SK-N-SH (cell line): ENCODE measurements at regions not wholly inside any gene's neighbourhood (a gene's known extent, or its start where the extent isn't known, plus 50 kb on each side); places are given as distances from the start of the nearest gene placed in this dataset.

Experiments used
- CTCF ChIA-PET: fragments of 300-600, 350-600 bp; formaldehyde crosslinking; extraction: SDS; loops from one replicate; lab custom pipeline; 2021; lab: Yijun Ruan, JAX
- POLR2A ChIA-PET: fragments of 350-600 bp; sonication (Branson Sonifier 250); formaldehyde crosslinking; extraction: SDS; loops from one replicate; lab custom pipeline; 2020; ENCODE audit warnings: antibody characterized with exemption, inconsistent platforms; lab: Yijun Ruan, JAX
- DNase-seq: peaks from one replicate; pipeline ENCODE4 v3.0.0; 2012
- H2AFZ ChIP-seq: fragments of 200-600 bp; sonication (generic); 2 replicates; pipeline ENCODE4 v1.8.1; 2016; ENCODE audit warnings: antibody characterized with exemption, mild to moderate bottlenecking, low read depth
- H3F3A ChIP-seq: fragments of 200-600 bp; sonication (generic); replicated peaks from 2 replicates; pipeline ENCODE3; 2016; ENCODE audit warnings: antibody characterized with exemption, mild to moderate bottlenecking; ENCODE audit not compliant: insufficient read depth
- H3K27ac ChIP-seq, 2 experiments: fragments of 200-500 bp in 1 of 2; fragments of 200-600 bp in 1 of 2; sonication (Bioruptor generic) in 1 of 2; sonication (generic), shearing (Covaris generic) in 1 of 2; 2 replicates each; pipeline versions ENCODE4 v1.5.1 to v1.6.1; 2014 to 2016; ENCODE audit warnings: low read depth in 2 of 2, inconsistent platforms in 1 of 2, low read length in 1 of 2, mild to moderate bottlenecking in 1 of 2, mixed read lengths in 1 of 2
- H3K27me3 ChIP-seq: fragments of 200-600 bp; sonication (generic), shearing (Covaris generic); 2 replicates; pipeline ENCODE4 v1.6.1; 2016; ENCODE audit warnings: mixed run types; ENCODE audit not compliant: insufficient read depth
- H3K36me3 ChIP-seq, 2 experiments: fragments of 200-500 bp in 1 of 2; fragments of 200-600 bp in 1 of 2; sonication (Bioruptor generic) in 1 of 2; sonication (generic) in 1 of 2; replicated peaks in 1 of 2; 2 replicates each; pipeline versions ENCODE3 to v1.5.1; 2014 to 2016; ENCODE audit warnings: low read length in 1 of 2, mild to moderate bottlenecking in 1 of 2; ENCODE audit not compliant: insufficient read depth in 2 of 2, control insufficient read depth in 1 of 2
- H3K4me1 ChIP-seq, 2 experiments: fragments of 200-500 bp in 1 of 2; fragments of 200-600 bp in 1 of 2; sonication (Bioruptor generic) in 1 of 2; sonication (generic), shearing (Covaris generic) in 1 of 2; 2 replicates each; pipeline versions ENCODE4 v1.5.1 to v1.6.1; 2014 to 2016; ENCODE audit warnings: low read depth in 1 of 2, low read length in 1 of 2, mixed run types in 1 of 2; ENCODE audit not compliant: insufficient read depth in 2 of 2, control insufficient read depth in 1 of 2
- H3K4me2 ChIP-seq: fragments of 200-600 bp; sonication (generic), shearing (Covaris generic); 2 replicates; pipeline ENCODE4 v1.6.1; 2017; ENCODE audit warnings: mixed run types
- H3K4me3 ChIP-seq, 2 experiments: fragments of 200-500 bp in 1 of 2; fragments of 200-600 bp in 1 of 2; sonication (Bioruptor generic) in 1 of 2; sonication (generic), shearing (Covaris generic) in 1 of 2; 2 replicates each; pipeline versions ENCODE4 v1.5.1 to v1.8.1; 2014 to 2016; ENCODE audit warnings: low read depth in 2 of 2, inconsistent platforms in 1 of 2, low read length in 1 of 2, mild to moderate bottlenecking in 1 of 2, mixed read lengths in 1 of 2, moderate library complexity in 1 of 2
- H3K79me2 ChIP-seq: fragments of 200-600 bp; sonication (generic); 2 replicates; pipeline ENCODE4 v1.8.1; 2017; ENCODE audit warnings: mild to moderate bottlenecking; ENCODE audit not compliant: insufficient read depth
- H3K9ac ChIP-seq: fragments of 200-600 bp; sonication (generic); 2 replicates; pipeline ENCODE4 v1.6.1; 2017; ENCODE audit warnings: mixed run types
- H3K9me2 ChIP-seq: fragments of 200-600 bp; sonication (generic); 2 replicates; pipeline ENCODE4 v1.6.1; 2017; ENCODE audit warnings: mixed run types
- H3K9me3 ChIP-seq: fragments of 200-600 bp; sonication (generic); 2 replicates; pipeline ENCODE4 v1.6.1; 2017; ENCODE audit warnings: mixed run types, mild to moderate bottlenecking, moderate library complexity
- H4K20me1 ChIP-seq: fragments of 200-600 bp; sonication (generic); 2 replicates; pipeline ENCODE4 v1.6.1; 2017; ENCODE audit warnings: mild to moderate bottlenecking, mixed run types; ENCODE audit not compliant: insufficient read depth
- CHD2 ChIP-seq: fragments of 150-350 bp; IDR thresholded peaks from 2 replicates; pipeline ENCODE4 v1.6.1; 2018; ENCODE audit warnings: low read length; ENCODE audit not compliant: partially characterized antibody
- EP300 ChIP-seq, 2 experiments: IDR thresholded peaks; 2 replicates each; pipeline versions ENCODE4 v1.4.0 to v1.6.1; 2012; ENCODE audit warnings: borderline replicate concordance in 1 of 2, low read depth in 1 of 2, low read length in 1 of 2
- FOXJ3 ChIP-seq: sonication (generic); formaldehyde crosslinking; IDR thresholded peaks from 2 replicates; pipeline ENCODE4 v1.5.1; 2020; ENCODE audit warnings: mild to moderate bottlenecking, missing genetic modification reagents
- FOXM1 ChIP-seq: IDR thresholded peaks from 2 replicates; pipeline ENCODE4 v1.4.0; 2012; ENCODE audit warnings: low read depth, mild to moderate bottlenecking
- GATA2 ChIP-seq: sonication (generic); formaldehyde crosslinking; IDR thresholded peaks from 2 replicates; pipeline ENCODE4 v1.5.0; 2020; ENCODE audit warnings: mild to moderate bottlenecking, missing genetic modification reagents
- JUND ChIP-seq: IDR thresholded peaks from 2 replicates; pipeline ENCODE4 v1.4.0; 2012
- MEF2A ChIP-seq: IDR thresholded peaks from 2 replicates; pipeline ENCODE4 v1.4.0; 2012; ENCODE audit warnings: low read depth, borderline replicate concordance
- NRF1 ChIP-seq: IDR thresholded peaks from 2 replicates; pipeline ENCODE4 v1.6.1; 2012; ENCODE audit warnings: low read depth, mild to moderate bottlenecking, low read length
- POLR2AphosphoS5 ChIP-seq: IDR thresholded peaks from 2 replicates; pipeline ENCODE4 v1.6.1; 2012; ENCODE audit warnings: low read depth, low read length
- RAD21 ChIP-seq: IDR thresholded peaks from 2 replicates; pipeline ENCODE4 v1.6.1; 2012; ENCODE audit warnings: mild to moderate bottlenecking, low read length
- RCOR1 ChIP-seq: fragments of 150-350 bp; IDR thresholded peaks from 2 replicates; pipeline ENCODE4 v1.6.1; 2017; ENCODE audit warnings: antibody characterized with exemption, low read length
- RFX5 ChIP-seq: IDR thresholded peaks from 2 replicates; pipeline ENCODE4 v1.6.1; 2012; ENCODE audit warnings: mild to moderate bottlenecking, improper control_type of control experiment, low read length
- RXRA ChIP-seq: IDR thresholded peaks from 2 replicates; pipeline ENCODE4 v1.4.0; 2012; ENCODE audit warnings: low read depth, mild to moderate bottlenecking, borderline replicate concordance
- SMC3 ChIP-seq: IDR thresholded peaks from 2 replicates; pipeline ENCODE4 v1.6.1; 2012; ENCODE audit warnings: low read depth, low read length, improper control_type of control experiment
- TAF1 ChIP-seq: IDR thresholded peaks from 2 replicates; pipeline ENCODE4 v1.6.1; 2012; ENCODE audit warnings: low read depth, mild to moderate bottlenecking, low read length, moderate library complexity, borderline replicate concordance
- TCF12 ChIP-seq: IDR thresholded peaks from 2 replicates; pipeline ENCODE4 v1.4.0; 2012
- YY1 ChIP-seq: IDR thresholded peaks from 2 replicates; pipeline ENCODE4 v1.4.0; 2012; ENCODE audit warnings: low read depth, mild to moderate bottlenecking
- WGBS: methylation state at CpG from one replicate; pipeline ENCODE4 v1.1.6; 2017; ENCODE audit warnings: low lambda C conversion rate; 5-methylcytosine and 5-hydroxymethylcytosine counted together
- TF ChIP-seq, protein P1 (sequence below): fragments of 150-350 bp; IDR thresholded peaks from 2 replicates; pipeline ENCODE4 v1.6.1; 2017; ENCODE audit warnings: antibody characterized with exemption, low read length, low read depth, borderline replicate concordance
- TF ChIP-seq, protein P2 (sequence below): IDR thresholded peaks from 2 replicates; pipeline ENCODE4 v1.4.0; 2012; ENCODE audit warnings: low read depth
- TF ChIP-seq, protein P3 (sequence below): fragments of 200-600 bp; sonication (generic); IDR thresholded peaks from 2 replicates; pipeline ENCODE4 v1.6.1; 2017; ENCODE audit warnings: antibody characterized with exemption, mild to moderate bottlenecking, moderate library complexity

DNA sequence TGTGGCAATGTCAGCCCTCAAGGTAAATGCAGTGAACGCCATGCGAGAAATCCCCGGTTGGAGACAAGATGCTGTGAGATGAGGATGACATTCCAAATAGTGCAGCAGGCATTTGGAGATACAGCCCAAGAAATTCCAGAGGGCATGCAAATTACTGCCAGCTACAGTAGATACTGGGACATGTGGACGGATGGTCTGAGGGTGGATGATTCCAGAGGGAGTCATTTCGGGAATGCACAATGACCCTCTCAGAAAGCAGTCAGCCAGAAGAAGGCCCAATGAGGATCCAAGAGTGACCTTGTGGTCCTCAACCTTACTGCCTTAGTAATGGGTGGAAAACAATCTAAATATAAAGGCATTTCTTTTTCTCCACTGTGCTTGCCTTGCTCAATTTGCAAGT is 111.3 kb downstream of the HNRNPLL start:
- Histone ChIP-seq H3K4me3 (no peak overlapping the region), H3K9ac (no peak overlapping the region), H3K4me1 (peaks cover 0 to 9% of the 10 kb centered on the region in 2 experiments; a peak in 1 of 4 replicates), H3K27me3 (no peaks in the 10 kb centered on the region), H3K36me3 (no peaks in the 10 kb centered on the region), H3K79me2 (no peaks in the 10 kb centered on the region), H3K9me2 (no peaks in the 10 kb centered on the region), H3K4me2 (no peak overlapping the region), H2AFZ (no peak overlapping the region), H3K9me3 (no peaks in the 10 kb centered on the region), H4K20me1 (no peaks in the 10 kb centered on the region; the same call in 1 of the 2 replicates), H3F3A (no peaks in the 10 kb centered on the region), H3K27ac (no peak overlapping the region)
- no peak for DNase-seq
- ChIA-PET POLR2A (no interaction called here), CTCF (interaction anchor here (1.0 kb wide), 1 partner anchor 17 kb away, joined by 3 read pairs; no protein-coding TSS in a partner anchor)
- WGBS: 87% methylated on average over 5 of the region's 5 CpGs
- TF ChIP-seq TAF1: no peak
- TF ChIP-seq YY1: no peak
- no peak for TF ChIP-seq POLR2AphosphoS5
- TF ChIP-seq RCOR1: no peak
- no peak for TF ChIP-seq JUND
- TF ChIP-seq, protein P1, sequence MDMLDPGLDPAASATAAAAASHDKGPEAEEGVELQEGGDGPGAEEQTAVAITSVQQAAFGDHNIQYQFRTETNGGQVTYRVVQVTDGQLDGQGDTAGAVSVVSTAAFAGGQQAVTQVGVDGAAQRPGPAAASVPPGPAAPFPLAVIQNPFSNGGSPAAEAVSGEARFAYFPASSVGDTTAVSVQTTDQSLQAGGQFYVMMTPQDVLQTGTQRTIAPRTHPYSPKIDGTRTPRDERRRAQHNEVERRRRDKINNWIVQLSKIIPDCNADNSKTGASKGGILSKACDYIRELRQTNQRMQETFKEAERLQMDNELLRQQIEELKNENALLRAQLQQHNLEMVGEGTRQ: no peak

DNA sequence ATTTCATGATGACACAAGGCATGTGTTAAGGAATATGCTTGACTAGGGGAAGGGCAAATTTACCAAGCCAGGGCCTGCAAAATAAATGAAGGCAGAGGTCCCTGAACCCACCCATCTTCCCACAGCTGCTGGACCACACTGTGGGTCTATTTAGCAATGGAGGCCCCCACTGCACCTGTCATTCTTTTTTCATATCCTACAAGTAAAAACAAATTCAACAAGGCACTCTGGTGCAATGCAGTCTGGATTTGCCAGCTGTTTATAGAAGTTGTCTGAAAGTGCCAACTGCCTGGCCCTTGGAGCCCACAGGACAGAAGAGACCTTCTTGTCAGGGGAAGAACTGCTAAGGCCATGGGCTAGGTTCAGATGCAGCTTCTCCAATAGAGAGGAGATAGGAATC is 112.8 kb upstream of the ATL2 start:
- ChIA-PET CTCF (interaction anchor here (0.5 to 2.2 kb wide), 2 partner anchors 10 to 19 kb away, joined by 3 to 10 read pairs; no protein-coding TSS in a partner anchor), POLR2A (no interaction called here)
- no peak for TF ChIP-seq CHD2
- TF ChIP-seq TCF12: no peak
- TF ChIP-seq POLR2AphosphoS5: no peak
- no peak for TF ChIP-seq EP300 (IDR thresholded peaks at IDR 0.05; ENCODE audit: borderline replicate concordance in 1 of 2, low read depth in 1 of 2, low read length in 1 of 2)
- no peak for TF ChIP-seq TAF1
- TF ChIP-seq, protein P2, sequence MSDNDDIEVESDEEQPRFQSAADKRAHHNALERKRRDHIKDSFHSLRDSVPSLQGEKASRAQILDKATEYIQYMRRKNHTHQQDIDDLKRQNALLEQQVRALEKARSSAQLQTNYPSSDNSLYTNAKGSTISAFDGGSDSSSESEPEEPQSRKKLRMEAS: no peak
- TF ChIP-seq MEF2A: no peak
- TF ChIP-seq FOXJ3: no peak
- no peak for TF ChIP-seq RXRA
- TF ChIP-seq RCOR1: no peak
- no peak for TF ChIP-seq GATA2 (CRISPR knock-in tag)
- TF ChIP-seq FOXM1: no peak
- TF ChIP-seq NRF1: no peak
- no peak for TF ChIP-seq RAD21
- TF ChIP-seq RFX5: no peak
- TF ChIP-seq SMC3: no peak
- TF ChIP-seq, protein P3, sequence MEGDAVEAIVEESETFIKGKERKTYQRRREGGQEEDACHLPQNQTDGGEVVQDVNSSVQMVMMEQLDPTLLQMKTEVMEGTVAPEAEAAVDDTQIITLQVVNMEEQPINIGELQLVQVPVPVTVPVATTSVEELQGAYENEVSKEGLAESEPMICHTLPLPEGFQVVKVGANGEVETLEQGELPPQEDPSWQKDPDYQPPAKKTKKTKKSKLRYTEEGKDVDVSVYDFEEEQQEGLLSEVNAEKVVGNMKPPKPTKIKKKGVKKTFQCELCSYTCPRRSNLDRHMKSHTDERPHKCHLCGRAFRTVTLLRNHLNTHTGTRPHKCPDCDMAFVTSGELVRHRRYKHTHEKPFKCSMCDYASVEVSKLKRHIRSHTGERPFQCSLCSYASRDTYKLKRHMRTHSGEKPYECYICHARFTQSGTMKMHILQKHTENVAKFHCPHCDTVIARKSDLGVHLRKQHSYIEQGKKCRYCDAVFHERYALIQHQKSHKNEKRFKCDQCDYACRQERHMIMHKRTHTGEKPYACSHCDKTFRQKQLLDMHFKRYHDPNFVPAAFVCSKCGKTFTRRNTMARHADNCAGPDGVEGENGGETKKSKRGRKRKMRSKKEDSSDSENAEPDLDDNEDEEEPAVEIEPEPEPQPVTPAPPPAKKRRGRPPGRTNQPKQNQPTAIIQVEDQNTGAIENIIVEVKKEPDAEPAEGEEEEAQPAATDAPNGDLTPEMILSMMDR: no peak
- Histone ChIP-seq H3K4me3 (no peak overlapping the region), H3K9ac (no peak overlapping the region), H3K27ac (no peak overlapping the region), H3K4me2 (no peak overlapping the region), H3K4me1 (peaks cover 0 to 9% of the 10 kb centered on the region in 2 experiments; a peak in 1 of 4 replicates), H3F3A (no peaks in the 10 kb centered on the region), H2AFZ (no peak overlapping the region), H3K9me3 (no peaks in the 10 kb centered on the region), H3K79me2 (no peaks in the 10 kb centered on the region), H3K36me3 (no peaks in the 10 kb centered on the region), H3K9me2 (no peaks in the 10 kb centered on the region), H3K27me3 (no peaks in the 10 kb centered on the region), H4K20me1 (no peaks in the 10 kb centered on the region; the same call in 1 of the 2 replicates)
- no peak for DNase-seq
